GM19324 (cell line): ENCODE measurements at regions not wholly inside any gene's neighbourhood (a gene's known extent, or its start where the extent isn't known, plus 50 kb on each side); places are given as distances from the start of the nearest gene placed in this dataset.
A peak's percentile ranks its signal among the peaks of the same experiment; 100 is the strongest.

ENCODE experiments used
- ATAC-seq: cut with Tn5 transposase; IDR thresholded peaks from one replicate; pipeline ENCODE4 v1.9.1; 2021; ENCODE audit warnings: mild to moderate bottlenecking, moderate library complexity; ENCODE audit not compliant: unreplicated experiment, low FRiP score

DNA sequence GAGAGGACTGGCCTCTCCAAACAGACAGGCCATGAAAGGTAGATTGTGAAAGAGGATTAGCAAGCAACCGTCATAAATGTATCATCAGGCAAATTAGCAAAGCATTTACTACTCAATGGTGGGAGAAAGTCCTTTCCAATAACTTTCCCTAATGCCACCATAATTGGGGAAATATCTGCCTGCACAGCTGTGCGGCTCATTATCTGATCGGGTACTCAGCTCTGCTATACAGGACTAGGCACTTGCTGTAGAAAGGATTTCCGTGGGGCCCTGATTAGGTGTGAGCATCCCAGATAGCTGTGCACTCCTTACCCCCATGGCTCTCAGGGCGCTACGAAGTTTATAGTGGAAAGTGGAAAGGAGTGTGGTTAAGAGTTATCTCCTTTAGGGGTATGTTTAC is 309.7 kb upstream of the PLET1 start:
- ATAC-seq: no peak

DNA sequence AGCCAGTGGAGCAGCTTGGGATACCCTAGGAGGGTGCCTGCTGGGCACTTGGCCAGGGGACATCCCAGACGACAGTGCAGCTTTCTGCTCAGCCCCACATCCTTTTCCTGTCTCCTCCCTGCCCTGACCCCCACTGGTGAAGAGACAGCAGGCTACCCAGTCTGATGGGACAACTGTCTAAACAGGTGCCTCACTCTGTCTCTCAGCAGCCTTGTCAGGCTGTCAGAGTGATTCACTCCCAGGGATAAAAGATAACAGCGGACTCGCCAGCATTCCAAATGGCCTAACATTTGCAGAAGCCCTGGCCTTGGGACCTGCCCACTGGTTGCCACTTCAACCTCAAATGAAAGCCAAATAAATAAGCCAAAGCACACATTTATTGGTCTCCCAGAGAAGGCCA is 318.6 kb upstream of the PLET1 start:
- ATAC-seq: no peak

GRCh38 chr11:112580864-112581263 is 320.2 kb upstream of the PLET1 start:
- no peak for ATAC-seq

- no peak for ATAC-seq
Measured at GRCh38 chr11:112581747-112582146, 321.1 kb upstream of the PLET1 start.

DNA sequence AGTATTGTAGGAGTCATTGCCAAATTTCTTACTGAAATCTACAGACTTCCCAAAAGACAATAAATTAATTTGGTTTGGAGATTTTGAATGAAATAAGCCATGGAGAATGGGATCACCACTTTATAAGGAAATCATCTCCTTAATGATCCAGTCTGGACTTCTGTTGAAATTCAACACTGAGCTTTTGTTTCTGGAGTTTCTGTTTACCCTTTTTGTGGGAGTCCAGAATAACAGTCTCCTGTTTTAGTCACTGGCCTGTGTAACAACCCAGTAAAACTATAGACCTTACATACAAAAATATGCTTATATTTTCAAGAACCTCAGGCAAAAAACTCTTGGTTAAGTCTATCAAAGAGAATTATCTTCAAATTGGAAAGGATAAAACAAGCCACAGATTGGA is 321.7 kb upstream of the PLET1 start:
- ATAC-seq: no peak

- ATAC-seq: peak; percentile 63
Measured at GRCh38 chr11:112583261-112583893, 322.7 kb upstream of the PLET1 start.

GRCh38 chr11:112584672-112585071 is 324.0 kb upstream of the PLET1 start:
- no peak for ATAC-seq

DNA sequence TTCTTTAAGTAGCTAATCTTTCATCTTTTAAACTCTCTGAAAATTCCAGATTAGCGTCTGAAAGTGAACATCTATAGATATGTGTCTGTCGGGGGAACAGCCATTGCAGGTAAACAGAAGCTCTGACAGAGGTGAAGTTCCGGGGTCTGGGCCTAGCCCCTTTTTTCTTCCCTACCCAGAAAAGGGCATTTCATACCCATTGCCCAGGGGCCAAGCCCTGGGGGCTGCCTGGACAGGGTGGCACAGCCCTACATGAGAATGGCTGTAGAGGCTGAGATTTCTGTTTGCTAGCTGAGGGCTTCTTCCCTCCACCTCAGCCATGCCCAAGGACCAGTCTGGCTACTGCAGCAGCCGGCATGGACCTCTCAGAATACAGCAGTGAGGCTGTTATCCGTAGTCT is 327.0 kb upstream of the PLET1 start:
- ATAC-seq: no peak

DNA sequence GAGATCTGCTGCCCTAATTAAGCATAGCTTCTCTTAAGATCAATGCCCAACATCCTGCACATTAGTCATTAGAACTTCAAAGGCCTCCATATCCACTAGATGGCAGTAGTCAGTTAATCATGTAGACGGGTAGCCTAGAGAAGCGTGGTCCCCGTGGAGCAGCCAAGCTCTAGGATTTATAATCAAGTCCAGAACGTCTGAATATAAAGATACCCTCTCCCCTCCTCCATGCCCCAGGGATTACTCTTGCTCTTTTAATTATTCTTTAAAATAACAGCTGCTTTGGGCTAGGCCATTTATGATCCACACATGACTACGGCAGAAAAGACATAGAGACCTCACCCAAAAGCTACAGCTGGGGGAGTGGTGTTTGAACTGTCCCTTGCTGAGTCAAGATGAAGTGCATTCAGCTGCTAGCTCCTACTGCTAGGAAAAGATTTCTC is 327.6 kb upstream of the PLET1 start:
- no peak for ATAC-seq

DNA sequence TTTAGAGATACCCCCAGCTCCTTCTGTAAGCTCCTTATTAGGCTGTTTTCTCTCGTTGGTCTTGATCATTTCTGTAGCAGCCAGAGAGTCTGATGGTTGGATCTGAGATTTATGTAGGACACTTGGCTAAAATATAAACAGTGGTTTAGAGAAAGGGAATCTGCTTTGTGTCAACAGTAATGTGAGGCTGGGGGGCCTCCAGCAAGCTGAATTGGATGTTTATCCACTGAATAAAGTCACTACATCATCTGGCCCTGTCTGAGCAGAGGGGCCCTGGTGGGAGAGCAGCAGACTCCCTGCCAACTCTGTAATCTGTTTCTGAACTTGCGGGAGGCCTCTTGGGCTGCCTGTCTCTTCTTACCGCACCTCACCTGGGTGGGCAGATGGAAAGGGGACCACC is 328.5 kb upstream of the PLET1 start:
- no peak for ATAC-seq

DNA sequence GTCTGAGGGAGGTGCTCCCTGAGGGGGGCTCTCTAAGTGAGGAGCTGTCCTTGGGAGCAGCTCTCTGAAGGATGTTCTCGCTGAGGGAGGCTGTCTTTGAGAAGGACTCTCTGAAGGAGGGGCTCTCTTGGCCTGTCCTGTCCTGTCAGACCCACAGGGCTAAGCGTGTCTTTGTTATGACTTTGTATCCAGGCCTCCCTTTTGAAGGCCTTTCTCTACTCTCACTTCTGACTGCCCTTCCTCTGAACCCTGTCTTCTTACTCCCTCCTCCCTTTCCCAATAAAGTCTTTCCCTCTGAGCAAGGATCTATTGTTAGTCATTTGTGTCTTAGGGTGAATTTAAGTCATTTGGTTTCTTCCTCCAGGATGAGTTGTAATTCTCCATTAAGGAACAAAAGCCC is 330.1 kb upstream of the PLET1 start:
- no peak for ATAC-seq

- ATAC-seq: no peak
Measured at GRCh38 chr11:112593440-112593839, 332.8 kb upstream of the PLET1 start.

DNA sequence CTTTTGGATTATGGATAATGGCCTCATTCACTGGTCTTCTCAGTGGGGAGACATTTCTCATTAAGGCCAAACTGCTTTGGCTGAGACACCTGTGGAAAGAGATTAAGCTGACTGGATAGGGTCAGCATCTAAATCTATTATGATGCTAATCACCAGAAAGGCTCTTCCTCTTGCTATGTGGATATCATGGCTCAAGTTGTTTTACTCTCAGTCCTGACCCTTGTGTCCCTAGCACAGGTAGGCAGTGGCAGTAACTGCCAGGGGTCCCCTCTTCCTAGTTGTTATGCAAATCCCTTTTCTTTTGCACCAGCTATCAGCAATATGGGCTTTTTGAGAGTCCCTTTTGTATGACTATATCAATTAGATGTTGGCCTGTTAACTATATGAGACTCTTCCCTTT is 335.7 kb upstream of the PLET1 start:
- no peak for ATAC-seq

DNA sequence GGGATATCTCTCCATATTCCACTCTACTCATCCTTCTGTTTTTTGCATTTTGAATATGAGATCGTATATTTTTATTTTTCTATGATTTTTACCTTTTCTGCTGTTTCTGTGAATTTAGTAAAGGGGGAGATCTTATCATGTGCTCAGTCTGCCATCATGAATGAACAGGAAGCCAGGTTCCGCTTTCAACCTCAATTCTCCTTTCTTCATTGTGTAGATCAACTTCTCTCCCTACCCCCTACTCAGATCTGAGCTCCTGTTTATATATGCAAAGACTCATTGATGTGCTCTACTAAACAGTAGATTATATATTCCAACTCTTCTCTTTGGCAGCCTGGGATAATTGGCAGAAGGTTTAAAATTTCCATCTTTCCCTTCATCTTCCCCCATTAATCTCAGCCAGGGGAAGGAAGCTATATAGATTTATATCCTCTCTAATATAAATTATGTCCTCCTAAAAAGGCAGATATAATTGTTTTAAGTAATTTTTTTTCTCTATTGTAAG is 336.7 kb upstream of the PLET1 start:
- no peak for ATAC-seq

DNA sequence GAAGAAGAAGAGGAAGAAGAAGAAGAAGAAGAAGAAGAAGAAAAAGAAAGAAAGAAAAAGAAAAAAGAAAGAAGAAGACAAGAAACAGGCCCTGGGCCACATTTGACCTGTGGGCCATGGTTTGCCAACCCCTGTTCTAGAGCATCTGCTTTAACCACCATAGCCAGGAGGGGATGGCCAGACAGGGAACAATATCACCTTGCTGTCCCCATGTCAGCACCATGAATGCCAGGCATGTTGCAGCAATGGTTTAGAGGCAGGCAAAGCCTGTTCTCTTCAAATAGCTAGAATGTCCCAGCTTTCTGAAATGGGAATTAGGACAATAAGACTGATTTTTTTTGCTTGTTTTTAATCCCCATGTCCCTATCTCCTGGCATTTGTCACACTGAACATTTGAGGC is 338.6 kb upstream of the PLET1 start:
- ATAC-seq: no peak

DNA sequence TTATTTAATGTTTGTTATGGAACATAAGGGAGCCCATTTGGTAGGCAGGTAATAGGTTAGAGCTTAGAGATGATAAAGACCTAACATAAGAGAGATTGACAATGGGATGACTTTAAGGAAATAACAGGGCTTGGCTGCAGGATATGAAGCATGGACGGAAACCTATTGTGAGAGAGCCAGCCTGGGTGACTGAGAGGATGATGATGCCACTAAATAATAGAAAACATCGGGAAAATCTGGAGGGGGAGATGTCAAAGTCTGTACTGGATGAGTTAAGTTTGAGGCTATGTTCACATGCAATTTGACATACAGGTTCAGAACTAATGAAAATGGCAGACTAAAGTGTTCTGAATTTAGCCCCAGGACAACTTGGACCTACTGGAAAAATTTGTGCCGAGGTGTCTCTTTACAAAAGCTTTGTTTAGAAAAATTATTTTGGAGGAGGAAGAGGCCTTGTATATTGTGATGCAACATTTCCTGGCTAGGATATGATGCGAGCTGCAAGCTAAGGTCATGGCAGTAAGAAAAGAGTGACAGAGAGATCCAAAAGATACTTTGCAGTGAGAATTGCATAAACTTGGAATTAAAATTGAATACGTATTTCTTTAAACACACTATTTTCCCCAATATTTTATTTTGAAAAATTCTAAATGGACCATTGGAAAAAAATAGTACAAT is 339.3 kb upstream of the PLET1 start:
- no peak for ATAC-seq

DNA sequence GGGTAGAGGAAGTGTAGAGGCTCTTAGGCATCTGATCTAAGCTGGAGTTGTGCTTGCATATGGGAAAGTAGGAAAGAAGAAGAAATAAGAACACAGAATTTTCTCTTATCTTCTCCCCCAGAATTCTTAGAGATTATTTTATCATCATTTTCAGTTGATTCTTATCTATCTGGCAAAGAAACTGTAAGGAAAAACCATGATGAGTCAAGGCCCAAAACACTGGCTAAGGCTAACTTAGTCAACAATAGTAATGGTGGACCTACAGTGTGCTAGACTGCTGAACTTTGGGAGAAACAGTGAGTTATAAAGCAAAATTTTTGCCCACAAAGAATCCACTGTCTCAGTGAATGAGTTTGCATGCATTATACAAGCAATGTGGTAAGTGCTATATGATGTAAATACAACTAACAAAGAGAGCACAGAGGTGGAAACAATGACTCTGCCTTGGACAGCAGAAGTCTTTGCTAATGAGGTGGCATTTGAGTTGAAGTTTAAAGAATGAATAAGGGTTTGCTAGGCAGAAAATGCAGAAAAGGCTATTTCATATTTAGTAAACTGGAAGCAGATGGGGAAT is 344.5 kb upstream of the PLET1 start:
- ATAC-seq: no peak

GRCh38 chr11:112606656-112607055 is 346.0 kb upstream of the PLET1 start:
- ATAC-seq: no peak

DNA sequence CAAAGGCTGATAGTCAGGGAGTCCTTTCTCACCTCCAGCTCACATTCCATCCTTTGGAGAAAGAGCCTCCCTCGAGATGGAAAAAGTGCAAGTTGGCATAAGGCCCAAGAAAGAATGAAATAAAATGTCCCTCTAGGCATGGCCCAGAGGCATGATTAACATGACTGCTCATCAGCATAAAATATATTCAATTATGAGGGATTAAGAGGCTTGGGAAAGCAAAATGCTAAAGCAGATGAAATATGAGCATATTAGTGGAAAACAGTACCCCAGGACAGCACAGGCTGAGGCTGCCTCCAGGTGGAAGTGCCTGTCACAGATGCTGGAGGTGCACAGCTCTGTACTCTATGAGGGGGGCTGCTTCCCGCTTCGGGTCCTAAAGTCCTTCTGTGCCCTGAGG is 347.8 kb upstream of the PLET1 start:
- ATAC-seq: no peak

GRCh38 chr11:112610494-112610893 is 349.8 kb upstream of the PLET1 start:
- no peak for ATAC-seq

DNA sequence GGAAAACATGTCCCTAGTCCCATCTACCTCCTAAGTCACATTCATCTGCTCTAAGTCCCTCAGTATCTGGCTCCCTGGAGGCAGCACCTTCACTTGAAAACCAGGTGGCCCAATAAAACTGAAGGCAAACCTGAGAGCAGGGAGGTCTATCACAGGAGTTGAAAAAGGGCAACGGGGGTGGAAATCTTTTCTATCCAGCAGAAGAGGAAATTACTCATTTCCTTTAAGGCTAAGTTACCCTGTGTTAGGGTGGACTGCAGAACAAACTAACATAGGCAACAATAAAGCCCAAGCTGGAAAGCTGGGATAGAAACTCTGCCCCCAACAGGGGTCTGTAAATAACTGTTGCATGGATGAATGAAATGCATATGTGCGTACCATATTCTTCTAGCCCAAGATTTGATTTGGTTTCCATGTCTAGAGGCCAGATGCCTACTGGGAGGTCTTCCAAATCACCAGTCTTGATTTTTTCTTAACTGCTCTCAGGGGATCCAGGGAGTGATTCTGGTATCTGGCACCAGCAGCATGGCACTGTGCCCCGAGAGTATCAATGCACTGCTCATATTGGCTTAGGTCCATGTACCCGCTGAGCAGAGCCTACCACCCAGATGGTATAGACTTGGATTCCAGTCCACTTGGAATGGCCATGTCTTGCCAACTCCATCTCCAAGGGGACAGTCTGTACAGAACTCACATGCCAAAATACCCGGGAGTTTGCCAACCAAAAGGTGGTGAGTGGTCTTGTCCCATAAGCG is 350.0 kb upstream of the NCAM1 start:
- ATAC-seq: no peak
